HEK293T (cell line): ENCODE measurements at regions not wholly inside any gene's neighbourhood (a gene's known extent, or its start where the extent isn't known, plus 50 kb on each side); places are given as distances from the start of the nearest gene placed in this dataset.
"Not testable (repeated sequence)": the region's sequence is repeated elsewhere in the genome, so short reads cannot be mapped to it uniquely, and the experiment has no call there.

Experiments
- CTCF ChIA-PET: fragments of 350-600 bp; formaldehyde crosslinking; extraction: SDS; loops from one replicate; lab custom pipeline; 2021; ENCODE audit warnings: antibody characterized with exemption, inconsistent platforms; lab: Yijun Ruan, JAX
- POLR2A ChIA-PET: fragments of 350-600 bp; formaldehyde crosslinking; extraction: SDS; loops from one replicate; lab custom pipeline; 2020; ENCODE audit warnings: antibody characterized with exemption, inconsistent platforms; lab: Yijun Ruan, JAX
- DNase-seq: peaks from one replicate; pipeline ENCODE4 v3.0.0; 2012; ENCODE audit warnings: mixed read lengths; ENCODE audit errors: extremely low spot score
- ARNT ChIP-seq: fragments of 450-650 bp; IDR thresholded peaks from 2 replicates; pipeline ENCODE4 v1.6.1; 2017; ENCODE audit warnings: mild to moderate bottlenecking
- BHLHE40 ChIP-seq: fragments of 450-650 bp; IDR thresholded peaks from 2 replicates; pipeline ENCODE4 v1.6.1; 2016; ENCODE audit warnings: mild to moderate bottlenecking, moderate library complexity, borderline replicate concordance
- CTBP1 ChIP-seq: fragments of 450-650 bp; IDR thresholded peaks from 2 replicates; pipeline ENCODE4 v1.6.1; 2016; ENCODE audit warnings: borderline replicate concordance
- ELF4 ChIP-seq: fragments of 450-650 bp; IDR thresholded peaks from 2 replicates; pipeline ENCODE4 v1.6.1; 2017; ENCODE audit warnings: antibody characterized with exemption
- FOXA1 ChIP-seq: fragments of 450-650 bp; IDR thresholded peaks from 2 replicates; pipeline ENCODE4 v1.6.1; 2016; ENCODE audit warnings: mild to moderate bottlenecking
- FOXK2 ChIP-seq: fragments of 450-650 bp; IDR thresholded peaks from 2 replicates; pipeline ENCODE4 v1.6.1; 2016; ENCODE audit warnings: mild to moderate bottlenecking
- FOXM1 ChIP-seq: fragments of 450-650 bp; IDR thresholded peaks from 2 replicates; pipeline ENCODE4 v1.6.1; 2017; ENCODE audit warnings: mild to moderate bottlenecking, borderline replicate concordance
- HDGF ChIP-seq: fragments of 450-650 bp; IDR thresholded peaks from 2 replicates; pipeline ENCODE4 v1.6.1; 2017; ENCODE audit warnings: antibody characterized with exemption, borderline replicate concordance
- L3MBTL2 ChIP-seq: fragments of 450-650 bp; conservative IDR thresholded peaks from 2 replicates; pipeline ENCODE4 v1.6.1; 2016; ENCODE audit warnings: mild to moderate bottlenecking
- LEF1 ChIP-seq: fragments of 450-650 bp; IDR thresholded peaks from 2 replicates; pipeline ENCODE4 v1.6.1; 2017; ENCODE audit warnings: mild to moderate bottlenecking, borderline replicate concordance
- NFRKB ChIP-seq: fragments of 450-650 bp; IDR thresholded peaks from 2 replicates; pipeline ENCODE4 v1.6.1; 2016; ENCODE audit warnings: mild to moderate bottlenecking, moderate library complexity
- PKNOX1 ChIP-seq: fragments of 450-650 bp; IDR thresholded peaks from 2 replicates; pipeline ENCODE4 v1.6.1; 2016
- SP1 ChIP-seq: fragments of 450-650 bp; IDR thresholded peaks from 2 replicates; pipeline ENCODE4 v1.6.1; 2017
- SUZ12 ChIP-seq: fragments of 450-650 bp; IDR thresholded peaks from 2 replicates; pipeline ENCODE4 v1.6.1; 2016; ENCODE audit warnings: mild to moderate bottlenecking
- TARDBP ChIP-seq: fragments of 450-650 bp; IDR thresholded peaks from 2 replicates; pipeline ENCODE4 v1.6.1; 2016
- ZNF384 ChIP-seq: fragments of 450-650 bp; IDR thresholded peaks from 2 replicates; pipeline ENCODE4 v1.6.1; 2016

- POLR2A ChIA-PET: no interaction called here
- CTCF ChIA-PET: no interaction called here
- no peak for TF ChIP-seq ZNF384
- TF ChIP-seq PKNOX1: no peak
- no peak for TF ChIP-seq ARNT
- no peak for TF ChIP-seq TARDBP
- TF ChIP-seq SUZ12: no peak
- no peak for TF ChIP-seq SP1
- TF ChIP-seq FOXA1: no peak
- TF ChIP-seq L3MBTL2: no peak
- no peak for TF ChIP-seq NFRKB
- no peak for TF ChIP-seq ELF4
- no peak for TF ChIP-seq LEF1
- TF ChIP-seq FOXM1: no peak
- TF ChIP-seq BHLHE40: no peak
- no peak for TF ChIP-seq FOXK2
- TF ChIP-seq HDGF: no peak
- no peak for DNase-seq
Measured at GRCh38 chr13:69264362-69265334, 843.0 kb upstream of the ATXN8OS start.

GRCh38 chr13:69243366-69243765, 864.3 kb upstream of the ATXN8OS start:
- no peak for TF ChIP-seq SUZ12
- TF ChIP-seq PKNOX1: no peak
- no peak for TF ChIP-seq FOXK2
- no peak for TF ChIP-seq TARDBP
- TF ChIP-seq FOXM1: no peak
- no peak for TF ChIP-seq LEF1
- no peak for TF ChIP-seq FOXA1
- no peak for TF ChIP-seq HDGF
- no peak for DNase-seq
- CTCF ChIA-PET: no interaction called here

GRCh38 chr13:69234171-69234570, 873.5 kb upstream of the ATXN8OS start:
- DNase-seq: no peak
- ChIA-PET POLR2A (no interaction called here), CTCF (no interaction called here)
- TF ChIP-seq L3MBTL2: no peak
- no peak for TF ChIP-seq ELF4
- no peak for TF ChIP-seq PKNOX1
- no peak for TF ChIP-seq ZNF384
- TF ChIP-seq BHLHE40: no peak
- TF ChIP-seq FOXA1: no peak
- no peak for TF ChIP-seq TARDBP

More at GRCh38 chr13:69243366-69243765, 864.3 kb upstream of the ATXN8OS start:
- POLR2A ChIA-PET: no interaction called here

GRCh38 chr13:69226427-69226826, 881.2 kb upstream of the ATXN8OS start:
- TF ChIP-seq FOXM1: no peak
- TF ChIP-seq SP1: no peak
- TF ChIP-seq PKNOX1: no peak
- no peak for TF ChIP-seq L3MBTL2
- no peak for TF ChIP-seq ZNF384
- TF ChIP-seq FOXA1: no peak
- DNase-seq: no peak
- ChIA-PET POLR2A (no interaction called here), CTCF (no interaction called here)

- POLR2A ChIA-PET, CTCF ChIA-PET, DNase-seq: not testable (repeated sequence)
Measured at GRCh38 chr13:69221633-69222498, 885.8 kb upstream of the ATXN8OS start.

- ChIA-PET POLR2A (no interaction called here), CTCF (no interaction called here)
- TF ChIP-seq LEF1 (no peak), SP1 (no peak), BHLHE40 (no peak), CTBP1 (no peak), PKNOX1 (no peak)
- no peak for DNase-seq
Measured at GRCh38 chr13:69213396-69213795, 894.2 kb upstream of the ATXN8OS start.
